ENCODE measurements at regions not wholly inside any gene's neighbourhood (a gene's known extent, or its start where the extent isn't known, plus 50 kb on each side); places are given as distances from the start of the nearest gene placed in this dataset.

DNA sequence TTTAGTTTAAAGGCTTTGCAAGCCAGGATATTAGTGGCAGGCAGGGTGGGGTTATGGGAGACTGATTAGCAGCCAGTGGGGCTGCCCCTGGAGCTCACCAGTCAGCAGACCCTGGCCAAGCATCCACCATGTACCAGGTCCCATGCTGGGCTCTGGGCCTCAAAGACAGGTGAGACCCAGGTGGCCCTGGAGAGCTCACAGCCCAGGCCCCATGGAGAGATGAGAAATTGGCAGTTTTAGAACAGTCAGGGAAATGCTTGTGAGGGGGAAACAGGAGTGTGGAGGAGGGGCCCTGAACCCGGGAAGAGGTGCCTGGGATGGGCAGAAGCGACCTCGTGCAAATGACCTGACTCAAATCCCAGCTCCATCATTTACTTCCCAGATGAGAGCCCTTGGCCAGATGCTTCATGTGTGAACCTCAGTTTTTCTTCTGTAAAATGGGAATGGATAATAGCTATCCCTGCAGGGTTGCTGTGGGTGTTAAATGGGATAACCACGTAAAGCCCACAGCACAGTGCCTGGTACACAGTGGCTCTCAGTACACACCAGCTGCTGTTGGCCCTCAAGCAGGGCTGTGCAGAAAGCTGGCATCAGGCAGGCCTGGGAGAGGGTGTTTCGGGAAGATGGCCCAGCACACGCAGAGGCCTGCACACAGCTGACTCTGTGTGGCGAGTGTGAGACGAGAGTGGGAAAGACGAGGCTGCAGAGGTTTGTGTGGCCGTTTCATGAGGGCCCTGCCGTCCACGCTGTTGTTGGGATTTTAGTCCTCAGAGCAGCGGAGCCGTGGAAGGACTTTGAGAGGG, 518.5 kb downstream of the PTPRU start:
- H3K4me1 ChIP-seq (ENCODE audit: control insufficient read depth in 2 of 2, insufficient read depth in 2 of 2, low read length in 1 of 2), result no peaks in the 10 kb centered on the region
- H3K4me3 ChIP-seq (ENCODE audit: low read depth in 1 of 2, low read length in 2 of 2), result no peak overlapping the region
- H3K27ac ChIP-seq (ENCODE audit: low read depth in 2 of 2, low read length in 1 of 2), result no peak overlapping the region
- H3K27me3 ChIP-seq (ENCODE audit: control insufficient read depth in 1 of 2, insufficient read depth in 2 of 2, low read length in 2 of 2), result no peaks in the 10 kb centered on the region
- no peaks in the 10 kb centered on the region for H3K36me3 ChIP-seq (ENCODE audit: control insufficient read depth in 2 of 2, insufficient read depth in 2 of 2, low read length in 1 of 2)
- 77 to 79% methylated on average over 14 of the region's 14 CpGs for WGBS, 2 donors
- H3K9me3 ChIP-seq (ENCODE audit: control insufficient read depth in 2 of 2, insufficient read depth in 1 of 2, low read depth in 1 of 2, low read length in 1 of 2), result no peaks in the 10 kb centered on the region

- Histone ChIP-seq H3K27ac (ENCODE audit: low read depth in 2 of 2, low read length in 1 of 2) (no peak overlapping the region), H3K36me3 (ENCODE audit: control insufficient read depth in 2 of 2, insufficient read depth in 2 of 2, low read length in 1 of 2) (no peaks in the 10 kb centered on the region), H3K4me1 (ENCODE audit: control insufficient read depth in 2 of 2, insufficient read depth in 2 of 2, low read length in 1 of 2) (no peaks in the 10 kb centered on the region), H3K27me3 (ENCODE audit: control insufficient read depth in 1 of 2, insufficient read depth in 2 of 2, low read length in 2 of 2) (no peaks in the 10 kb centered on the region), H3K9me3 (ENCODE audit: control insufficient read depth in 2 of 2, insufficient read depth in 1 of 2, low read depth in 1 of 2, low read length in 1 of 2) (no peaks in the 10 kb centered on the region), H3K4me3 (ENCODE audit: low read depth in 1 of 2, low read length in 2 of 2) (no peak overlapping the region)
- WGBS, 2 donors, result 43 to 51% methylated on average over 3 of the region's 3 CpGs
These were observed 517.6 kb downstream of the PTPRU start for GRCh38 chr1:29753771-29754572.

GRCh38 chr1:29753244-29753643, 516.9 kb downstream of the PTPRU start:
- Histone ChIP-seq H3K4me1 (ENCODE audit: control insufficient read depth in 2 of 2, insufficient read depth in 2 of 2, low read length in 1 of 2) (no peaks in the 10 kb centered on the region), H3K4me3 (ENCODE audit: low read depth in 1 of 2, low read length in 2 of 2) (no peak overlapping the region), H3K27ac (ENCODE audit: low read depth in 2 of 2, low read length in 1 of 2) (no peak overlapping the region), H3K27me3 (ENCODE audit: control insufficient read depth in 1 of 2, insufficient read depth in 2 of 2, low read length in 2 of 2) (no peaks in the 10 kb centered on the region), H3K9me3 (ENCODE audit: control insufficient read depth in 2 of 2, insufficient read depth in 1 of 2, low read depth in 1 of 2, low read length in 1 of 2) (no peaks in the 10 kb centered on the region), H3K36me3 (ENCODE audit: control insufficient read depth in 2 of 2, insufficient read depth in 2 of 2, low read length in 1 of 2) (no peaks in the 10 kb centered on the region)
- WGBS, 2 donors, result 58 to 63% methylated on average over 1 of the region's 1 CpG

DNA sequence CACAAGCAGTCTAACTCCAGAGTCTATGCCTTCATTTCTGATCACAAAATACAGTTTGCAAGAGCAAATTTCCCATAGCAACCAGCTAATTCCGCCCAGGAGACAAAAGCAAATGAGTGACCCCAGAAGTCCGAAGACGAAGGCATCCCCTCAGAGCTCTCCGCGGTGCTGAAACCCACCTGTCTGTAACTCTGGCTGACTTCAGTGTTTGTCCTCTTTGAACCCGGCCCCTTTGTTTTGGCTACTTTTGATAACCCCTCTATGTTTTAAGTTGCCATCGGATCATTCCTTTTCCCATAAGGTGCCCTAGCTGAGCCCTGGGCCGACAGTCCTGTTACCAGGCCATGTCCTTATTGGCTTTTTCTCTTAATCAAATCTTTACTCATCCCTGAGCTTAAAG, 515.8 kb downstream of the PTPRU start:
- H3K36me3 ChIP-seq (ENCODE audit: control insufficient read depth in 2 of 2, insufficient read depth in 2 of 2, low read length in 1 of 2), result no peaks in the 10 kb centered on the region
- no peaks in the 10 kb centered on the region for H3K4me1 ChIP-seq (ENCODE audit: control insufficient read depth in 2 of 2, insufficient read depth in 2 of 2, low read length in 1 of 2)
- H3K9me3 ChIP-seq (ENCODE audit: control insufficient read depth in 2 of 2, insufficient read depth in 1 of 2, low read depth in 1 of 2, low read length in 1 of 2), result no peaks in the 10 kb centered on the region
- H3K27ac ChIP-seq (ENCODE audit: low read depth in 2 of 2, low read length in 1 of 2), result no peak overlapping the region
- no peaks in the 10 kb centered on the region for H3K27me3 ChIP-seq (ENCODE audit: control insufficient read depth in 1 of 2, insufficient read depth in 2 of 2, low read length in 2 of 2)
- 24 to 25% methylated on average over 8 of the region's 8 CpGs for WGBS, 2 donors
- H3K4me3 ChIP-seq (ENCODE audit: low read depth in 1 of 2, low read length in 2 of 2), result no peak overlapping the region

GRCh38 chr1:29749024-29749945, 513.0 kb downstream of the PTPRU start:
- no peak overlapping the region for H3K4me3 ChIP-seq (ENCODE audit: low read depth in 1 of 2, low read length in 2 of 2)
- WGBS, 2 donors, result 60 to 61% methylated on average over 6 of the region's 6 CpGs
- no peaks in the 10 kb centered on the region for H3K4me1 ChIP-seq (ENCODE audit: control insufficient read depth in 2 of 2, insufficient read depth in 2 of 2, low read length in 1 of 2)
- H3K27ac ChIP-seq (ENCODE audit: low read depth in 2 of 2, low read length in 1 of 2), result no peak overlapping the region
- no peaks in the 10 kb centered on the region for H3K36me3 ChIP-seq (ENCODE audit: control insufficient read depth in 2 of 2, insufficient read depth in 2 of 2, low read length in 1 of 2)
- no peaks in the 10 kb centered on the region for H3K27me3 ChIP-seq (ENCODE audit: control insufficient read depth in 1 of 2, insufficient read depth in 2 of 2, low read length in 2 of 2)
- no peaks in the 10 kb centered on the region for H3K9me3 ChIP-seq (ENCODE audit: control insufficient read depth in 2 of 2, insufficient read depth in 1 of 2, low read depth in 1 of 2, low read length in 1 of 2)

DNA sequence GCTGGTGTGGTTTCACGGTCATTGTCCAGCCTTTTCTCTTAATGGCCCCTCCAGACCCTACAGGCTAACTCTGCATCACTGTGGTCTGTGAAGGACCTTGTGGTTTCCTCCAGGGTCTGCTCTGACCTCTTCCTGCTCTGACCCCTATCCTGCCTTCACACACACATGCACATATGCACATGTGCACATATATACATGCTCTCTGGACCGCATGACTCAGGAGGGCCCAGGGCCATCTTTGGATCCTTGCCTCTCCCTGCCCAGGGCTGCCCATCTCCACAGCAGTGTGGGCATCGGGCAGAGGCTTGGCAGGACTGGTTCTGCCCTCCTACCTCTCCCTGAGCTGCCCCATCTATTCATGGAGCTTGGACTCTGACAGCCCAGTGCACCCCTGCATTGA, 510.9 kb downstream of the PTPRU start:
- Histone ChIP-seq H3K27me3 (ENCODE audit: control insufficient read depth in 1 of 2, insufficient read depth in 2 of 2, low read length in 2 of 2) (no peaks in the 10 kb centered on the region), H3K4me3 (ENCODE audit: low read depth in 1 of 2, low read length in 2 of 2) (no peak overlapping the region), H3K27ac (ENCODE audit: low read depth in 2 of 2, low read length in 1 of 2) (no peak overlapping the region), H3K36me3 (ENCODE audit: control insufficient read depth in 2 of 2, insufficient read depth in 2 of 2, low read length in 1 of 2) (no peaks in the 10 kb centered on the region), H3K4me1 (ENCODE audit: control insufficient read depth in 2 of 2, insufficient read depth in 2 of 2, low read length in 1 of 2) (no peaks in the 10 kb centered on the region), H3K9me3 (ENCODE audit: control insufficient read depth in 2 of 2, insufficient read depth in 1 of 2, low read depth in 1 of 2, low read length in 1 of 2) (no peaks in the 10 kb centered on the region)
- 77 to 78% methylated on average over 3 of the region's 3 CpGs for WGBS, 2 donors

DNA sequence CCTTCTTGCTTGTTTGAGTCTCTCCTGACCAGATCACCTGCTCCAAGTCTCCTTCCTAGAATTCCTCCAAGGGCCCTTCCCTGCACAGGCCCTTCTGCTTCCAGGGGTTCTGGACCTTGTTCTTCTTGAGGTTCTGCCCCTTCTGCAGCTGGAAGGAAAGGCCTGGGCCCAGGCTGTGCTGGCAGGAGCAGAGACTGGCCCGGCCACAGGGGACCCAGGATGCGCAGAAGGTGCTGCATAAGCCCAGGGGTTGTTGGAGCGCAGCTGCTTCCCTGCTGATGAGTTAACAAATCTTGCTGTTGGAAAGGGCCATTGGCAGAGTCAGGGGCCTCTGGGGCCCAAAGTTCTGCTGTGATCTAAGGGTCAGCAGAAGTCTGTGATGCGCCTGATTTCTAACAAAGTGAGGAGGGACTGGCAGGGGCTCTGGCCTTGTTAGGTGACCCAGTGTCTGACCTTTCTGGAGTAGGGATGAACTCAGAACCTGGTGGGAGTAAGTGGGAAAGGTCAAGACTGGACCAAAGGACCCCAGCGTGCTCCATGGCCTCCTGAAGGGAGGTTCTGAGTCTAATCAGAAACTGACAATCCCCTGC, 509.8 kb downstream of the PTPRU start:
- Histone ChIP-seq H3K4me1 (ENCODE audit: control insufficient read depth in 2 of 2, insufficient read depth in 2 of 2, low read length in 1 of 2) (no peaks in the 10 kb centered on the region), H3K36me3 (ENCODE audit: control insufficient read depth in 2 of 2, insufficient read depth in 2 of 2, low read length in 1 of 2) (no peaks in the 10 kb centered on the region), H3K9me3 (ENCODE audit: control insufficient read depth in 2 of 2, insufficient read depth in 1 of 2, low read depth in 1 of 2, low read length in 1 of 2) (no peaks in the 10 kb centered on the region), H3K27ac (ENCODE audit: low read depth in 2 of 2, low read length in 1 of 2) (no peak overlapping the region), H3K27me3 (ENCODE audit: control insufficient read depth in 1 of 2, insufficient read depth in 2 of 2, low read length in 2 of 2) (no peaks in the 10 kb centered on the region), H3K4me3 (ENCODE audit: low read depth in 1 of 2, low read length in 2 of 2) (no peak overlapping the region)
- 84 to 88% methylated on average over 5 of the region's 5 CpGs for WGBS, 2 donors

DNA sequence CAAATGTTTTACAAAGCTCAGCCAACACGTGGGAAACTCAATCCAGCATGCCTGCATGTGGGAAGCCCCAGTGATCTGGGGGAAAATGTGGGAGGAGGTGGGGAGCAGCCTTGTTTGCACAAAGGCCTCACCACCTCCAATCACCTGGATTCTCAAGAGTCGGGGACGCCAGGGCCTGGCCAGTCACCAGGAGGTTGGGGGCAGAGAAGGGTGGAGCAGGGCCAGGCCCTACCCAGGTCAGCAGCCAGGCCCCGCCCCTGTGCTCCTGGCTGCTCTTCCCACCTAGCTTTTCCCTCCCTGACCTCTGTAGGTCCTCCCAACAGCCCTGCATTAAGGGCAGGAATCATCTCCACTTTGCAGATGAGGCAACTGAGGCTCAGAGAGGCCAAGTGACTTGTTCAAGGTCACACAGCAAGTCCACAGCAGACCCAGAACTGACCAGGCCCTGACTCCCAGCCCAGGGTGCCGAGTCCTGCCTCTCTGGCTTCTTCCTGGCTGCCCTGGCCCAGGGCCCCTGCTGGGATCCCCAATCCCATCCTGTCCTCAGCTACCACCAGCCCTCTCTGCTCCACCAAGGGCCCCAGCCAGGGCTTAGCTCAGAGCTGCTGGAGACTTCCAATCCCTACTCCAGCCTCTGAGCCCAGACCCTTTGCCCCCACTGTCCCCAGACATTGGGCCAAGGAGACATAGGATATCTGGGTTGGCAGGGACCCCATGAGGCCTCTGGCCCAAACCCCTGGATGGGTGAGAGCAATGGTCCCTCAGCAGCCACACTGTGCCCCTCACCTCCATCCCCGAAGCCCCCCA, 508.6 kb downstream of the PTPRU start:
- 48 to 53% methylated on average over 6 of the region's 6 CpGs for WGBS, 2 donors
- no peaks in the 10 kb centered on the region for H3K36me3 ChIP-seq (ENCODE audit: control insufficient read depth in 2 of 2, insufficient read depth in 2 of 2, low read length in 1 of 2)
- H3K27me3 ChIP-seq (ENCODE audit: control insufficient read depth in 1 of 2, insufficient read depth in 2 of 2, low read length in 2 of 2), result no peaks in the 10 kb centered on the region
- H3K4me1 ChIP-seq (ENCODE audit: control insufficient read depth in 2 of 2, insufficient read depth in 2 of 2, low read length in 1 of 2), result no peaks in the 10 kb centered on the region
- no peaks in the 10 kb centered on the region for H3K9me3 ChIP-seq (ENCODE audit: control insufficient read depth in 2 of 2, insufficient read depth in 1 of 2, low read depth in 1 of 2, low read length in 1 of 2)
- no peak overlapping the region for H3K4me3 ChIP-seq (ENCODE audit: low read depth in 1 of 2, low read length in 2 of 2)
- no peak overlapping the region for H3K27ac ChIP-seq (ENCODE audit: low read depth in 2 of 2, low read length in 1 of 2)

Data from esophagus (tissue), 2 donors.